ENCODE measurements at regions not wholly inside any gene's neighbourhood (a gene's known extent, or its start where the extent isn't known, plus 50 kb on each side); places are given as distances from the start of the nearest gene placed in this dataset.

DNA sequence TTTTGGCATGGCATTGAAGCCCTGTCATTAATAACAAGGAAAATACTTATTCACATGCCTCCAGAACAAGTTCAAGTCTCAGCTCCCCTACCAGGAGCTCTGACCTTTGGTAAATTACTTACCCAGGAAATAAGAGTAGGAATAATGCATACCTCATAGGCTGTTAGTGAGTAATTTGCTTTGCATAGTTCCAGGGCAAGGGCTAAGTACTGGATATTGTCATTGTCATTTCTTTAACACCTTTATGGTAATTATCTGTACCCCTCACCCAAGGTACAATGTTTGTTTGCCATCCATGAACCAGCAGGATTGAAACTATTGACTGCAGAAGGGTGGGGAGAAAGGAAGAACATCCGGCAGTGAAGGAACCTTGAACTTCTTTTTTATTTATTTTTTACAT, 148.5 kb downstream of the SOX2 start:
- FAIRE-seq = no peak

DNA sequence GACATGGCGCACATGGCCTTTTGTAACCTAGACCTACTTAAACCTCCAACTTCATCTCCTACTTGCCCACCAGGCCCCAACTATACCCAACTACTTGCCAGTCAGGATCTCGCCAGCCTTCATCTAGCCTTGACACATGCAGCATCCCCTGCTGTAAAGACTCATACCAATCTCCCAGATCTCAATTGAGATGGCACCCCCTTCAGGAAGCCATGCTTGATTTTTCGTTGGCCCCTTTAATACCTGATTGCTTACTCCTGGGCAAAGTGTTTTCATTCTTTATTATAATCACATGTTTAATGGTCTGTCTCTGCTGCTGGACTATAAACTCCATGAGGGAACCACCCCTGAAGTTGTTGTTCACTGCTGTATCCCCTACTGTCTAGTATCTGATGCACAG, 150.8 kb downstream of the SOX2 start:
- no peak for FAIRE-seq

DNA sequence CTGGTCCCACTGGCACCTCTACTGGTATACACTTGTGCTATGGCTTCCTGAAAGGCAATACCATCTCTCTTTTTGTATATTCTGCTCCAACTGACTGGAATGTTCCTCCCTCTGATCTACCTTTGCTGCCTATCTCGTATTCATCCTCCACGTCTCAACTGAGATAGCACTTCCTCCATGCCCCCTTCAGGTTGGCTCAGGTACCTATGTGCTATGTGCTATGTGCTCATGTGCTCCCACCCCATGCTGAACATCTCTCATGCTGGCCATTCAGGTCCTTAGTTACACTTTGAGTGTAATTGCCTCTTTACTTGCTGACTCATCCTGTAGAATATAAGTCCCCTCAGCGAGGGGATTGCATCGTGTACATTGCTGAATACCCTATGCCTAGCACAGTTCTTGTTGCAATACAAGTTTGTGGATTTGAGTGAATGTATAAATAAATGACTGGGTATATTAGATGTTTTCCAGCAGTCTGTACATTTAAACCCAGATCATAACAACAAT, 156.9 kb downstream of the SOX2 start:
- FAIRE-seq = no peak

DNA sequence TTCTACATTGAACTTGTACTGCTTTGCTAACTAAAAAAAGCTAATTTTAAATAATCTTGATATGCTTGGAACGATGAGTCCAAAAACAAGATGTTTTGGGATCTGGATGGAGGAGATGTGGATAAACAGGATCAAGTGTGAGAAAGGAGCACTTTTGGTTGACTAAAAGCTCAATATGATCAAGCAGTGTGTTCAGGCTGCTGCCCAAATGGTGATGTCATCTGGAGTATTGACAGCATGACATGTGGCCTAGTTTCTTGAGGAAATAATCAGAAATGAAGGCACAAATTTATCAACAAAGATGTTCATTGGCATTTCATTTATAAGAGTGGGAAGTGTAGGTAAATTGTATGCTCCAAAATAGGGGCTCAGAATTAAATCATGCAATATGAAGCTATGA, 161.2 kb downstream of the SOX2 start:
- no peak for FAIRE-seq

DNA sequence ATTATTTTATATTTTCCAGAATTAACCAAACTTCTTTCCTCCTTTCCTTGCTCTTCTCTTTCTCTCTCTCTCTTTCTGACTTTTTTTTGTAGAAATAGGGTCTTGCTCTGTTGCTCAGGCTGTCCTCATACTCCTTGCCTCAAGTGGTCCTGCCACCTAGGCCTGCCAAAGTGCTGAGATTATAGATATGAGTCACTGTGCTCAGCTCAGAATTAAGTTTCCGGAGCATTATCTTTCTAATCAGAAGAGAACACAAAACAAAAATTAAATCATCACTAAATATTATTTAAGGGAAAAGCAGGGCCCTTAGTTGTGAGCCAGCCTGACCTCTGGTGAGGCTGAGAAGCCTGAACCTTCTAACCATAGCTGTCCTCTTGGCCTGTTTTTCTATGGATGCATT, 168.2 kb downstream of the SOX2 start:
- FAIRE-seq = no peak

DNA sequence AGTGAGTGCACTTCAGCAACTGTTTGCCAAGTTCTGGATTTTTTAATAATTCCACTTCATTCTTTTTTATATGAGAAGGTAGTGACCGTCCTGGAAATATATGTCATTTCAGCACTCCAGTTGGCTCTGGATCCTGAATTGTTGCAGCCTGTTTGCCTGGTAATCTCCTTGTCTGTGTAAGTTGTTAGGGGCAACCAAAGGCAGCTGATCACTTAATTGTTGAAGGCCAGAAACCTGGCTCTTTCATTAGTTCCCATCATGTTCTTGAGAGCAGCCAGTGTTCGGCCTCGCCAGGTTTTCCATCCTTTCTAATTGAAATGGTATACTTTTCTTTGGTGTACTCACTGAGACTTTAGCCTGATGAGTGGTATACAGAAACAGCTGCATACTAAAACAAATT, 168.6 kb downstream of the SOX2 start:
- no peak for FAIRE-seq

DNA sequence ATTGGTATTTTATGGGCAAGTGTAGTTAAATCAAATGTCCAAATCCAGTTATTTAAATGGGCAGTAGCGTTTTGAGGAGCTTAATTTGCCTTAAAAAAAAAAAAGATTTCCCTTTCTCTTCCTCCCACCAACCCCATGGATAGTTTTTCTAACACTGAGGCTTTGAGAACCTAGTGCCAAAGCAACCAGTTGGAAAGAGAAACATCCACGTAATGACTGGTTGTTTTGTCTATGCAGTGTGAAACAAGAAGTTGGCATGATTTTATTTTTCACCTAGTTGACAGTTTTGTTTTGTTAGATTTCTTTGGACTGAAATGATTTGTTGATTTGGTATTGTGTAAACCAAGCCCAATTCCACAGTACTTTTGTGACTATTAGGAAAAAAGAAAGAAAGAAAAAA, 170.0 kb downstream of the SOX2 start:
- no peak for FAIRE-seq

DNA sequence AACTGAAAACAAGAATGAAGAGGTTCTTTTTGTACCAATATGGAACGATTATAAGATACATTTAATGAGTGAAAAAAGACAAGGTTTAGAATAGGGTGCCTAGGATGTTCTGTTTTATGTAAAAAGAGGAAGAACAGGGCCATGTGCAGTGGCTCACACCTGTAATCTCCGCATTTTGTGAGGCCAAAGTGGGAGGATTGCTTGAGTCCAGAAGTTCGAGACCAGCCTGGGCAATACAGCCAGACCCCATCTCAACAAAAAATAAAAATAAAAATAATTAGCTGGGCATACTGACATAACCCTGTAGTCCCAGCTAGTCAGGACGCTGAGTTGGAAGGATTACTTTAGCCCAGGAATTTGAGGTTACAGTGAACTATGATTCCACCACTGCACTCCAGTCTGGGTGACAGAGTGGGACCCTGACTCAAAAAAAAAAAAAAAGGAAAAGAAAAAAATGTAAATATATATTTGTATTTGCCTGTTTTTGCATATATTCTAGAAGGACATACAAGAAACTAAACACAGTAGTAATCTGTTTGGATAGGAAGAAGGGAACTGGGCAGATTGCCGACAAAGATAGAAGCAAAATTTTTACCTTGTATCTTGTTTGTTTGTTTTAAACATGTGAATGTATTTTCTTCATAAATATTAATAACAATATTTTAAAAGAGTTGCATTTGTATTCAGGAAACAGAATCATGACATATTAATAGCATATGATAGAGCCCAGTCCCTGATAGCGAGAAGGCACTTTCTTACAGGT, 174.3 kb downstream of the SOX2 start:
- FAIRE-seq = no peak

DNA sequence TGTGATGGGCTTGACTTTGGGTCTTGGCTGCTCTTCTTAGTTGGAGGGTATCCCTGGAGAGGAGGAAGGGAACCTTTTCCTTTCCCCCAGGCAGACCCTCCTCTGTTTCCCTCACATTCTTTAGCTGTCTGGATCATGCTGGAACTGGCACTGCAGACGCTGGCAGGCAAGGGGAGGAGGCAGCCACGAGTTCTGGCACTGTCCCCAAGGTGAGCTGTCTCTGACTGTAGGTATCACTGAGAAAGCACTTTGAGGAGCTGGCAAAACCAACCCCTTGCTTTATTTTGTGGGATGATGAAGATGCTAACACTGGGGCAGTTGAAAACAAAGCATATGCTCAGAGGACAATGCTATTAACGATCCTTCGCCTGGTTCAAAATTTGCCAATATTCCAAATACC, 175.0 kb downstream of the SOX2 start:
- no peak for FAIRE-seq

DNA sequence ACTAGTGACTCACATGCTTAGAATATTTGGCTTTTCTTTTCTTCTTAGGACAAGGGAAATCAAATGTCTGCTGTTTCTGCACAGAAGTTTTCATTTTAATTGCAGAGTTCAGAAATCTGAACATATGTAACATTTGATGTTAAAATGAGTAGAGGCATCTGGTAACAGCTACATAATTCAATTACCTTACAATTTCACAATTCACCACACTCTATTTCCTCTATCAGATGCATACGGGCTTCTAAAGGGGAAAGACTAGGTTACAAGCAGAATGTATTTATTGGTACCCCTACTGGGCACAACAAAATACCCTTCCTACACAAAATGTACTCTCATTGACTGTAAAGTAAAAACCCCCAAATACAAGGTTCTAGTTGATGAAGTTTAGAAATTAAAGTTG, 176.0 kb downstream of the SOX2 start:
- no peak for FAIRE-seq

DNA sequence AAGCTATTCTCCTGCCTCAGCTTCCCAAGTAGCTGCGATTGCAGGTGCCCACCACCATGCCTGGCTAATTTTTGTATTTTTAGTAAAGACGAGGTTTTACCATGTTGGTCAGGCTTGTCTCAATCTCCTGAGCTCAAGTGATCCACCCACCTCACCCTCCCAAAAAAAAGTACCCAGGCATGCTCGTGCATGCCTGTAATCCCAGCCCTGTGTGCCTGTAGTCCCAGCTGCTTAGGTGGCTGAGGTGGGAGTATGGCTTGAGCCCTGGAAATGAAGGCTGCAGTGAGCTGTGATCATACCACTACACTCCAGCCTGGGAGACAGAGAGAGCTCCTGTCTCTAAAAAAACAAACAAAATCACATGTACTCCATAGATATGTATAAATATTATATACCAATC, 176.5 kb downstream of the SOX2 start:
- FAIRE-seq = no peak

DNA sequence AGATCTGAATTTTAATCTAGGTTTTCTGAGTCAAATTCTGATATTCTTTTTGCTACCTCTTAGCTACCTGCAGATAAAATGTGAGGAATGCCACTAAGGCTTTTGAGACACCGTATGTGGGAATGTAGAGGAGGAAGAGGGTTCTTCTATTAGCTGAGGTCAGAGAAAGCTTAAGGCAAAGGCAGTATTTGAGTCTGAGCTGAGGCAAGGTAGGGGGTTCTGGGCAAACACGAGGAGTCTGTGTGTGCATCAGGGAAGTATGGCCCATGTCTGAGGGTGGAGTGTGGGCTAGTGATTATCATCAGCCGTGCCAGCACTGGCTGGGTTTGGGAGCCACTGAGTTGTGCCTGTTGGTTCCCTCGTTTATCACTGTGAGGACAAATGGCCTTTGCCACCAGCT, 181.1 kb downstream of the SOX2 start:
- FAIRE-seq = no peak

DNA sequence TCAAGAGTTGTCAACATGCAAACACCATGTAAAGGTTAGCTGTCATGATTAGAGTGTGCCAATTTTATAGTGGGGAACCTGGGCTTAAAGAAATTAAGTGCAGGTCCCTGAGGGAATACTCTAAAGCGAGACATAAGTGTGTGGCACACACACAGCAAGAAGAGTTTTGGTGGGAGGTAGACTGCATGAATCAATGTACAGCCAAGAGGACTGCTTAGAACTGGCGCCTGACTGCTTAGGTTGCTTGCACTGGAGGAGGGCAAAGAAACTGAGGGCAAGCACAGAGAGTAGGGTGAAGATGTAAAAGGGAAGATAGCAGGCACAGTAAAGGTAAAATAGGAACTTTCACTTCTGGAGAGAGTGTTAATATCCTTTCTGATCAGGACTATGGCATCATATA, 184.9 kb downstream of the SOX2 start:
- no peak for FAIRE-seq

DNA sequence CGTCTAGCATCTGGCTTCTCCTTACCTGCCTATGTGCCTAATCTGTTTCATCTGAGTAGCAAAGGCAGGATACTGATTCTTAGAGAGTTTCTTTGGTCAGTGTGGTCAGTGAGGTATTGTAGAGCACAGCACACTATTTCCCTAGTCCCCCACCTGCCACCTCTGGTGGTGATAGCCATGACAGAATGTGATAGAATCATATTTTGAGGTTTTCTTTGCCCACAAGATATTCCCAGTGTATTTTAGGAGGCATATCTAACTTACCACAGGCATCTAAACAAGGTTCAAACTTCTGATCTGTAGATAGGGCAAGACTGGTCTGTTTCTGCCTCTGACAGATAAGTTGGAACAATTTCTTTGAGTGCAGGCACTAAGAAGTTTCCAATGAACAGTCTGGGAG, 188.0 kb downstream of the SOX2 start:
- no peak for FAIRE-seq

DNA sequence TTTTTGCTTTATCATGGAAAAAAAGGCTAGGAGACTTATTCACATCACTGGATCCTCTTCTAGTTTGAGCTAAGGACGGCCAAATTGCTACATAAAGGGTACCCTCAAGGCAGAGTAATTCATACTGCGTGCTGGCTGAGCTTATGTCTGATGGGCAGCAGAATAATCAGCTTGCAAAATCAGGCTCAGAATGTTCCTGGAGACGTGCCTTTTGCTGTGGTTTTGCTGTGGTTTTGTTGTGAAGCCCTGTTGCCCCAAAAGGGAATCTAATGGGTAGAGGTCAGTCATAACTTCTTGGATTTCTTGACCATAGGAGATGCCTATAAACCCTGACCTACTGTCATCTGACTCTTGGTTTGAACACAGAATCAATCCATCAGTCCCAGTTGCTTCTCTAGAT, 189.9 kb downstream of the SOX2 start:
- no peak for FAIRE-seq

DNA sequence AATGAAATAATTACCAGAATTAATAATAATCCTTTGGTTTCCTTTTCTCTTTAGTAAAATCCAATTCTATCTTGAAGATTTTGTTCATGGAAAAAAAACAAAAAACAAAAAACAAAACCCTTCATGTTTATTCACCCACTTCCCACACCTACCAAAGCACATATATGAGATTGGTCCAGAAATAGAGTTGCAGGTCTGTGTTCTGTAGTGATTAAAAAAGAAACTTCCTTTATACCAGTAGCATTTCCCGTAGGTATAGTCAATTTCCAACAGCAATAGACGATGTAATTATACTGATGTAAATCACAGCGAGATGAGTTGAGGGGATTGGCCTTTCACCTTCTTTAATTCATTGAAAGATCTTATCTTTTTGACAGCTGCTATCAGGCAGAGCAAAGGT, 194.6 kb downstream of the SOX2 start:
- no peak for FAIRE-seq

DNA sequence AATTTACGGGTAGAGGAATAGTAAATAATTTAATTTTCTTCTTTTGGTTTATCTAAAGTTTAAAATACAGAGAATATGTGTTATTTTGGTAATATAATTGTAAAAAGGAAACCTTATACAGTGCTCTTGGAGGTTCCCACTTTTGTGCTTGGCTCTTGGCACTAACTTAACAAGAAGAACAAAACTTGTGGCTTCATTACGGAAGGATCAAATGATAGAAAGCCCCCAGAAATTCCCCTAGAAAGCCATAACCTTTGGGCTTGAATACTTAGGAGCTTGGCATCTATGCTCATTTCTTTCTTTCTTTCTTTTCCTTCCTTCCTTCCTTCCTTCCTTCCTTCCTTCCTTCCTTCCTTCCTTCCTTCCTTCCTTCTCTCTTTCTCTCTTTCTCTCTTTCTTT, 197.5 kb downstream of the SOX2 start:
- FAIRE-seq = no peak

DNA sequence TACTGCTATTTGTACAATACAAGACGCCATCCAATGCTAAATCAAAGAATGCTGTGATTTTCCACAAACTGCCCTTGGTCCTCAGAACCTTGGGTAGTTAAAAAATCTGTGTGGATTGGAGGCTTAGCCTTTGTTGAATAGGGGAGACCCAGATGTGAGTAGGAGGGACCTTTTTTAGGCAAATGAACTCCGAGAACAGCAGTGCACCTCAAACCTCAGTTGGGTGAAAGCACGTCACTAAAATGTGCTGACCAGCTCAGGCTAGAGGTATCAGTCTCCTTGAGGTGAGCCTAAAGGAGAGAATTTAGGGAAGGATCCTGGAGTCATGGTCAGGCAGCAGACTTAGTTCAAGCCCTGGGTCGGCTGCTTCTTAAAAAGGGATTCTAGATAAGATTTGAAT, 200.7 kb downstream of the SOX2 start:
- no peak for FAIRE-seq

DNA sequence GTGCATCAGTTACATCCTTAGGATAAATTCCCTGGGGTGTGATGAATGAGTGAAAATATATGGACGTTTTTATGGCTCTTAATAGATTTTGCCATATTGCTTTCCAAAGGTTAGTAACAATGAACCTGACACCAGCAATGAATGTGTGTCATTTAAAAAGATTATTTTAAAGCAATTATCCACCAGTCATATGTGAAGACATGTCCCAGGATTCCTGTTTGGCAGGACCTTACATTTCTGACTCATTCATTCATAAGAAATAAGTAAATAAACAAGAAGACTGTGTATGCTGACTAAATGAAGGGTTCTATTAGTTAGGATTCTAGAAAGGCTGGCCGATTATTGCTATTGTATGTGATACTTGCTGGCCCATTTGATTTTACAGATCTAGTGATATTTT, 201.5 kb downstream of the SOX2 start:
- no peak for FAIRE-seq

DNA sequence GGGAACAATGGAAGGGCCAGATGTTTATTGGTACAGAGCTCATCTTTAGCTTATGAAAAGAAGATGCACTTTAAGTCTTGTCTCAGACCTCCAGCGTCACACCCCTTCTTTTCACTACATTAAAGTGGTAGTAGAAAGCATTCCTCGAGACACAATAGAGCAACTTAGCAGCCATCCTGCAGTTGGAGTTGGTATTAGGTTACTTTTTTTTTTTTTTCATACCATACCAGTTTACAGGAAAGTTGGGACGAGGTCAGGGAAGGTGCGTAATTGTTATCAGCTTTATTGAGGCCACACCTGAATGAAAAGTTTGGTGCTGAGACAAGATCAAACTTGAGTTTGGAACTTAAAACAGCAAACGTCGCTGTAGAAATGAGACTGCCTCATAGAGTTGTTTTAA, 203.8 kb downstream of the SOX2 start:
- no peak for FAIRE-seq

DNA sequence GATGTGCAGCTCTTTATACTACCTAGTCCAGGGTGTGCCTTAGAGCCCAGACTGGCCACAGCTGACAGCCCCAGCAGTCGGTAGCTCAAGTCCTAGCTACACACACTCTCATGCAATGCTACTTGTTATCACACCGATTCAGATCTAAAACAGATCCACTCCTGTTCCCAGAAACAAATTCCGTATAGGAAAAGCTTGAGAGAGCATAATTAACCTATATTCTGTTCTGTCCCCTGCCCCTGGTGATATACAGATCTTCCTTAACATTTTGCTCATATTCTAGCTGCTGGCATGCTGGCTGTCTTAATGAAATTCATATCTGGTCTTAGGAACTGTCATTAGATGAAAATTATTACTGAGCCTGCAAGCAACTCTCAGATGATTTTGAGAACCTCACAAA, 204.3 kb downstream of the SOX2 start:
- no peak for FAIRE-seq

DNA sequence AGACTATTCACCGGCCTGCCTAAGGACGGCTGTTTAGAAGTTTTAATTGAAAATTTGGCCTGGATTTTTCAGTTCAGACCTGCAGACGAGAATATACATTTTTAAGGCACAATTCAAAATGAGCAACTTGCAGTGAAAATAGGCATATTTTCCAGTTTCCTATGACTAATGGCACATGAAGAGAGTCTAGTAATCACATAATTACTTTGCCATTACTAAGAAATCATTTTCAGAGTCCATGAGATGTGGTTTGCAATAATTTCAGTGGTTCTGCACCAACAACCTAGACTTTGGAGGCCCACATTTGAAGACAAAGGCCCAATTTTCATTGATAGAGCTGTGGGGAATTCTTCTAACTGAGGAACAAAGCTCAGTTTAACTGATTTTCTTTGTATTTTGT, 205.3 kb downstream of the SOX2 start:
- FAIRE-seq = no peak

DNA sequence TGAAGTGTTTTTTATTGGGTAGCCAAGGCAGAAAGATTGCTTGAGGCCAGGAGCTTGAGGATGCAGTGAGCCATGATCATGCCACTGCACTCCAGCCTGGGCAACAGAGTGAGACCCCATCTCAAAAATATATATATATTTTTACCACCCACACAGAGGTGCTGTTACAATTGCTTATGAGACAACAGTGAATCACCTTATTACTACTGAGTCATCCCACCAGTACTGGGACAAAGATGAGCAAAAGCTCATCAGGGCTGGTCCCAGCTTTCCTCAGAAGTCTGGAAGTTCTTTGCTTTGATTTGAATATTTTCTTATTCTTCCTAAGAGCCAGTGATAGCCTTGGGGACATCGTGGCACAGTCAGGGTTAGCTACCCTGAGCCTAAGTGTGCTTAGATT, 207.7 kb downstream of the SOX2 start:
- no peak for FAIRE-seq

DNA sequence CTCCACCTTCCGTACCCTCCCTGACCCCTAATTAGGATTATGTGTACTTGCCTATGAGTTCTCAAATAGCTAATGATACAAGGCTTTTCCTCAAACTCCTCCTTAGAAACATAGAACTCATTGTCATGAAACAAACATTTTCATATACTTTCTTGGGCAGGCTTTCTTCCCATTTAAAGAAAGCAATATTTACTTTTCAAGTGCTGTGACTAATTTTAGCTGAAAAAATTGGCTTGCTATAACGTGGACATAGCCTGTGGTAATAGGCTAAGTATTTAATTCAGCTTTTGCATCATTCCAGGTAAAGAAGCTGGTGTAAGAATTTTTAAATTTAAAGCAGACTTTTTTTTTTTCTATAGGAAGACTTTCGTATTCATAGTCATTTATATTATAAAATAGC, 208.7 kb downstream of the SOX2 start:
- no peak for FAIRE-seq

DNA sequence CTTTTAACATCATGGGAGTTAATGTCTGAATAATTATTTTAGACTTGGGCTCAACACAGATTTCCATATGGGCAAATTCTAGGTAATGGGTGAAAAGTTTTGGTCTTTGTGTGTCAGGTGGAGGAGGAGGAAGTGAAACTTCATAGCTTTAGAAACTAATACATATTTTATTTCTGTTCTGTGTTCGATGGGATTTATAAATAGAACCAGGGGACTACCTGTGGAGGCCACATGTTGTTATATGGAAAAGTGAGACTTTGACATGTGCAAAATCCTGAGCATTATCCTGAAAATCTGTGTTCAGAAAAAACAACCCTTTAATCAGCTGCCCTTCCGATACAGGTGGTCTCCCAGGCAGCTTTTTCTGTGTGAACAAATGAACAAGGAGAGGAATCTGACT, 209.5 kb downstream of the SOX2 start:
- FAIRE-seq = no peak

Data from A204.1 (cell line).